ENCODE measurements at regions not wholly inside any gene's neighbourhood (a gene's known extent, or its start where the extent isn't known, plus 50 kb on each side); places are given as distances from the start of the nearest gene placed in this dataset.
"Not testable (repeated sequence)": the region's sequence is repeated elsewhere in the genome, so short reads cannot be mapped to it uniquely, and the experiment has no call there.

GRCh38 chr10:81192221-81192788 lies 654.6 kb downstream of the SH2D4B start:
- TF ChIP-seq CTCF (IDR thresholded peaks at IDR 0.05): no peak
- no peaks in the 10 kb centered on the region for H3K36me3 ChIP-seq
- no peak overlapping the region for H3K27ac ChIP-seq
- WGBS, 5 donors: 44 to 65% (median 56%) methylated on average over 6 of the region's 6 CpGs
- H3K4me1 ChIP-seq: no peaks in the 10 kb centered on the region
- DNase-seq: no peak
- intact Hi-C loops (cut with DNase I; ENCODE audit: low total_unique reads): no loop called here
- H3K27me3 ChIP-seq: no peaks in the 10 kb centered on the region
- H3K9me3 ChIP-seq: no peaks in the 10 kb centered on the region
- no peak overlapping the region for H3K4me3 ChIP-seq

- Histone ChIP-seq H3K4me1 (no peaks in the 10 kb centered on the region), H3K9me3 (peaks cover 0 to 4% (median 0%) of the 10 kb centered on the region in 4 donors), H3K27ac (no peak overlapping the region), H3K4me3 (no peak overlapping the region), H3K36me3 (no peaks in the 10 kb centered on the region), H3K27me3 (no peaks in the 10 kb centered on the region)
- intact Hi-C loops (cut with DNase I; ENCODE audit: low total_unique reads): no loop called here
- WGBS, 5 donors: 74 to 89% (median 81%) methylated on average over 2 of the region's 2 CpGs
- DNase-seq: no peak
- TF ChIP-seq EP300 (IDR thresholded peaks at IDR 0.05) (no peak), CTCF (IDR thresholded peaks at IDR 0.05) (no peak), POLR2AphosphoS5 (IDR thresholded peaks at IDR 0.05) (no peak), POLR2A (IDR thresholded peaks at IDR 0.05) (no peak)
These were observed 663.1 kb downstream of the SH2D4B start for GRCh38 chr10:81200801-81201200.

- H3K36me3 ChIP-seq; DNase-seq; H3K4me1 ChIP-seq; H3K4me3 ChIP-seq; H3K27ac ChIP-seq; intact Hi-C loops (cut with DNase I; ENCODE audit: low total_unique reads); H3K27me3 ChIP-seq: not testable (repeated sequence)
- peaks cover 0 to 11% (median 3%) of the 10 kb centered on the region in 4 donors for H3K9me3 ChIP-seq
- WGBS, 5 donors: 79 to 93% (median 85%) methylated on average over 5 of the region's 5 CpGs
These were observed 667.6 kb upstream of the NRG3 start for GRCh38 chr10:81207359-81207758.

GRCh38 chr10:81213370-81213769 lies 661.6 kb upstream of the NRG3 start:
- Histone ChIP-seq H3K27me3 (no peaks in the 10 kb centered on the region), H3K4me1 (no peaks in the 10 kb centered on the region), H3K4me3 (no peak overlapping the region), H3K36me3 (no peaks in the 10 kb centered on the region), H3K27ac (no peak overlapping the region), H3K9me3 (peaks cover 0 to 4% (median 0%) of the 10 kb centered on the region in 4 donors)
- TF ChIP-seq EP300 (IDR thresholded peaks at IDR 0.05) (no peak), POLR2AphosphoS5 (IDR thresholded peaks at IDR 0.05) (no peak), CTCF (IDR thresholded peaks at IDR 0.05) (no peak), POLR2A (IDR thresholded peaks at IDR 0.05) (no peak)
- intact Hi-C loops (cut with DNase I; ENCODE audit: low total_unique reads): no loop called here
- WGBS, 5 donors: 4 to 30% (median 14%) methylated on average over 1 of the region's 1 CpG
- no peak for DNase-seq

GRCh38 chr10:81215498-81215897 lies 659.5 kb upstream of the NRG3 start:
- intact Hi-C loops (cut with DNase I; ENCODE audit: low total_unique reads): no loop called here
- H3K4me3 ChIP-seq: no peak overlapping the region
- no peak for TF ChIP-seq POLR2AphosphoS5 (IDR thresholded peaks at IDR 0.05)
- no peak for TF ChIP-seq POLR2A (IDR thresholded peaks at IDR 0.05)
- TF ChIP-seq CTCF (IDR thresholded peaks at IDR 0.05): no peak
- TF ChIP-seq EP300 (IDR thresholded peaks at IDR 0.05): no peak

More at GRCh38 chr10:81215498-81215897, 659.5 kb upstream of the NRG3 start:
- Histone ChIP-seq H3K36me3 (no peaks in the 10 kb centered on the region), H3K4me1 (no peaks in the 10 kb centered on the region), H3K27ac (no peak overlapping the region), H3K9me3 (peaks cover 0 to 4% (median 0%) of the 10 kb centered on the region in 4 donors), H3K27me3 (no peaks in the 10 kb centered on the region)
- no peak for DNase-seq
- 58 to 74% (median 63%) methylated on average over 3 of the region's 3 CpGs for WGBS, 5 donors

Data from stomach (tissue), 8 donors.